ENCODE measurements at regions not wholly inside any gene's neighbourhood (a gene's known extent, or its start where the extent isn't known, plus 50 kb on each side); places are given as distances from the start of the nearest gene placed in this dataset.

DNA sequence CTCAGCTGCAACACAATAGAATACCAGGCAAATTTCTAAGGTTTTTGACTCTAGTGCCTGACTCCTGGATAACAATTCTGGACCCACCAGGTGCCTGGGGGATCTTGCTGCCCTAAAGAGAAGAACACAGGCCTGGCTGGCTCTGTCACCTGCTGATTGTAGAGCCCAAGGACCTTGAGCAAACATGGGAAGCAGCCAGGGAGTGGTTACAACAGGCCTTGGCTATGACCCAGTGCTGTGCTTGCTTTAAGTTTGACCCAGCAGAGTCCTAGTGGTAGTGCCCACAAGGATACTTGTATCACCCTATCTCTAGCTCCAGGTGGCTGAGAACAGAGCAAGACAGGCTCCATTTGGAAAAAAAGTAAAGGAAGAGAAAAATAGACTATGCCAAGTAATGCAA lies 176.8 kb upstream of the DCAF12L2 start:
- TF ChIP-seq, protein P1, sequence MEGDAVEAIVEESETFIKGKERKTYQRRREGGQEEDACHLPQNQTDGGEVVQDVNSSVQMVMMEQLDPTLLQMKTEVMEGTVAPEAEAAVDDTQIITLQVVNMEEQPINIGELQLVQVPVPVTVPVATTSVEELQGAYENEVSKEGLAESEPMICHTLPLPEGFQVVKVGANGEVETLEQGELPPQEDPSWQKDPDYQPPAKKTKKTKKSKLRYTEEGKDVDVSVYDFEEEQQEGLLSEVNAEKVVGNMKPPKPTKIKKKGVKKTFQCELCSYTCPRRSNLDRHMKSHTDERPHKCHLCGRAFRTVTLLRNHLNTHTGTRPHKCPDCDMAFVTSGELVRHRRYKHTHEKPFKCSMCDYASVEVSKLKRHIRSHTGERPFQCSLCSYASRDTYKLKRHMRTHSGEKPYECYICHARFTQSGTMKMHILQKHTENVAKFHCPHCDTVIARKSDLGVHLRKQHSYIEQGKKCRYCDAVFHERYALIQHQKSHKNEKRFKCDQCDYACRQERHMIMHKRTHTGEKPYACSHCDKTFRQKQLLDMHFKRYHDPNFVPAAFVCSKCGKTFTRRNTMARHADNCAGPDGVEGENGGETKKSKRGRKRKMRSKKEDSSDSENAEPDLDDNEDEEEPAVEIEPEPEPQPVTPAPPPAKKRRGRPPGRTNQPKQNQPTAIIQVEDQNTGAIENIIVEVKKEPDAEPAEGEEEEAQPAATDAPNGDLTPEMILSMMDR (IDR thresholded peaks at IDR 0.05; ENCODE audit: insufficient read depth, low read length, poor library complexity, severe bottlenecking) = no peak
- TF ChIP-seq EZH2phosphoT487 (conservative IDR thresholded peaks at IDR 0.05; ENCODE audit: low read length) = no peak
